Neural cell (in vitro differentiated cells): ENCODE measurements at regions not wholly inside any gene's neighbourhood (a gene's known extent, or its start where the extent isn't known, plus 50 kb on each side); places are given as distances from the start of the nearest gene placed in this dataset.

ENCODE experiments used
- H2AFZ ChIP-seq: fragments of 200-600, 300-800 bp; sonication (generic), shearing (Covaris generic); 2 replicates; pipeline ENCODE4 v1.6.0; 2014; ENCODE audit warnings: low read depth, mild to moderate bottlenecking, antibody characterized with exemption, low read length, moderate library complexity
- H3F3A ChIP-seq: fragments of 200-600 bp; shearing (Covaris generic); 2 replicates; pipeline ENCODE4 v1.6.1; 2016; ENCODE audit warnings: mild to moderate bottlenecking, moderate library complexity, mixed read lengths, antibody characterized with exemption, low read length; ENCODE audit not compliant: insufficient read depth, poor library complexity, severe bottlenecking
- H3K27ac ChIP-seq: fragments of 200-600, 300-800 bp; sonication (generic), shearing (Covaris generic); 2 replicates; pipeline ENCODE4 v1.5.1; 2014; ENCODE audit warnings: mild to moderate bottlenecking, low read length, moderate library complexity
- H3K27me3 ChIP-seq: fragments of 300-800, 200-600 bp; sonication (generic), shearing (Covaris generic); 2 replicates; pipeline ENCODE4 v1.6.0; 2014; ENCODE audit warnings: mild to moderate bottlenecking, low read depth, low read length, moderate library complexity; ENCODE audit not compliant: insufficient read depth
- H3K36me3 ChIP-seq: fragments of 300-800, 200-600 bp; sonication (generic), shearing (Covaris generic); 2 replicates; pipeline ENCODE4 v1.5.1; 2014; ENCODE audit warnings: mild to moderate bottlenecking, antibody characterized with exemption, low read length, moderate library complexity; ENCODE audit not compliant: insufficient read depth
- H3K4me2 ChIP-seq: fragments of 300-800, 200-600 bp; sonication (generic), shearing (Covaris generic); 2 replicates; pipeline ENCODE4 v1.6.0; 2014; ENCODE audit warnings: mild to moderate bottlenecking, low read length
- H3K4me3 ChIP-seq: fragments of 300-800, 200-600 bp; sonication (generic), shearing (Covaris generic); 2 replicates; pipeline ENCODE4 v1.5.1; 2014; ENCODE audit warnings: mild to moderate bottlenecking, low read length, moderate library complexity
- H3K79me2 ChIP-seq: fragments of 200-600 bp; shearing (Covaris generic); replicated peaks from 2 replicates; pipeline ENCODE4 v1.6.0; 2014; ENCODE audit warnings: mild to moderate bottlenecking, low read length, moderate library complexity; ENCODE audit not compliant: insufficient read depth
- H3K9ac ChIP-seq: fragments of 300-800, 200-600 bp; sonication (generic), shearing (Covaris generic); 2 replicates; pipeline ENCODE4 v1.6.1; 2016; ENCODE audit warnings: mild to moderate bottlenecking, low read length, mixed read lengths
- H3K9me2 ChIP-seq: fragments of 200-600 bp; shearing (Covaris generic); 2 replicates; pipeline ENCODE4 v1.6.1; 2016; ENCODE audit warnings: mild to moderate bottlenecking, low read length, mixed read lengths; ENCODE audit not compliant: insufficient read depth
- H3K9me3 ChIP-seq: fragments of 200-600, 300-800 bp; sonication (generic), shearing (Covaris generic); 2 replicates; pipeline ENCODE4 v1.6.1; 2016; ENCODE audit warnings: mild to moderate bottlenecking, mixed run types, low read length, moderate library complexity, mixed read lengths
- H4K20me1 ChIP-seq: fragments of 200-600 bp; shearing (Covaris generic); 2 replicates; pipeline ENCODE4 v1.6.1; 2016; ENCODE audit warnings: mild to moderate bottlenecking, mixed run types; ENCODE audit not compliant: insufficient read depth
- CTCF ChIP-seq: fragments of 450-650 bp; IDR thresholded peaks from 2 replicates; pipeline ENCODE4 v1.5.1; 2014; ENCODE audit warnings: antibody characterized with exemption, mild to moderate bottlenecking, moderate library complexity; ENCODE audit not compliant: poor library complexity, severe bottlenecking
- EP300 ChIP-seq: fragments of 450-650 bp; conservative IDR thresholded peaks from 2 replicates; pipeline ENCODE4 v1.6.1; 2014; ENCODE audit warnings: antibody characterized with exemption, mild to moderate bottlenecking, moderate library complexity; ENCODE audit not compliant: poor library complexity, severe bottlenecking
- EZH2 ChIP-seq: fragments of 200-600, 300-800 bp; shearing (Covaris generic), sonication (generic); IDR thresholded peaks from 2 replicates; pipeline ENCODE4 v1.6.1; 2014; ENCODE audit warnings: antibody characterized with exemption, low read length, borderline replicate concordance, mild to moderate bottlenecking; ENCODE audit not compliant: insufficient read depth, poor library complexity, severe bottlenecking
- MXI1 ChIP-seq: fragments of 450-650 bp; conservative IDR thresholded peaks from 2 replicates; pipeline ENCODE4 v1.6.1; 2014; ENCODE audit warnings: antibody characterized with exemption, mild to moderate bottlenecking; ENCODE audit not compliant: poor library complexity, severe bottlenecking
- POLR2AphosphoS5 ChIP-seq: IDR thresholded peaks from 2 replicates; pipeline ENCODE4 v1.6.1; 2012
- RAD21 ChIP-seq: fragments of 450-650 bp; conservative IDR thresholded peaks from 2 replicates; pipeline ENCODE4 v1.6.1; 2014; ENCODE audit warnings: antibody characterized with exemption, mild to moderate bottlenecking, moderate library complexity
- REST ChIP-seq: IDR thresholded peaks from 2 replicates; pipeline ENCODE4 v1.6.1; 2012; ENCODE audit warnings: borderline replicate concordance
- SMC3 ChIP-seq: fragments of 450-650 bp; conservative IDR thresholded peaks from 2 replicates; pipeline ENCODE4 v1.6.1; 2014; ENCODE audit warnings: antibody characterized with exemption, mild to moderate bottlenecking, moderate library complexity; ENCODE audit not compliant: poor library complexity
- TAF1 ChIP-seq: IDR thresholded peaks from 2 replicates; pipeline ENCODE4 v1.6.1; 2012; ENCODE audit warnings: low read depth

GRCh38 chrY:19570999-19571398 lies 173.5 kb downstream of the KDM5D start:
- no peaks in the 10 kb centered on the region for H3K36me3 ChIP-seq
- H3K9ac ChIP-seq, result no peak overlapping the region
- no peak overlapping the region for H3K27ac ChIP-seq
- H3K9me3 ChIP-seq, result no peaks in the 10 kb centered on the region
- no peak overlapping the region for H3K4me3 ChIP-seq
- H3K27me3 ChIP-seq, result no peaks in the 10 kb centered on the region
- H4K20me1 ChIP-seq, result no peaks in the 10 kb centered on the region
- no peaks in the 10 kb centered on the region for H3F3A ChIP-seq
- H2AFZ ChIP-seq, result no peak overlapping the region
- TF ChIP-seq MXI1 (no peak), CTCF (no peak), REST (no peak), TAF1 (no peak), POLR2AphosphoS5 (no peak), RAD21 (no peak), EP300 (no peak), SMC3 (no peak), EZH2 (no peak)
- peaks cover 3% of the 10 kb centered on the region for H3K79me2 ChIP-seq
- H3K9me2 ChIP-seq, result no peaks in the 10 kb centered on the region
- no peak overlapping the region for H3K4me2 ChIP-seq

- peaks cover 3% of the 10 kb centered on the region for H3K79me2 ChIP-seq
- H3K27ac ChIP-seq, result peak overlapping the region; percentile 39
- H3K9me2 ChIP-seq, result no peaks in the 10 kb centered on the region
- peak overlapping the region; percentile 46 for H3K9ac ChIP-seq
- no peaks in the 10 kb centered on the region for H3K27me3 ChIP-seq
- no peaks in the 10 kb centered on the region for H4K20me1 ChIP-seq
- TF ChIP-seq EZH2 (no peak), SMC3 (no peak), POLR2AphosphoS5 (no peak), RAD21 (no peak)
- no peak overlapping the region for H2AFZ ChIP-seq
- no peaks in the 10 kb centered on the region for H3F3A ChIP-seq
- peak overlapping the region; percentile 51 for H3K4me2 ChIP-seq
- no peaks in the 10 kb centered on the region for H3K9me3 ChIP-seq
- H3K4me3 ChIP-seq, result peak overlapping the region; percentile 86
- no peaks in the 10 kb centered on the region for H3K36me3 ChIP-seq
These were observed 176.6 kb downstream of the KDM5D start for GRCh38 chrY:19567943-19568342.
